HCT116 (cell line): ENCODE measurements at regions not wholly inside any gene's neighbourhood (a gene's known extent, or its start where the extent isn't known, plus 50 kb on each side); places are given as distances from the start of the nearest gene placed in this dataset.

Experiments
- ATAC-seq: fragments of 200-7000 bp; cut with Tn5 transposase; 2 replicates; pipeline ENCODE4 v1.9.1; 2020; ENCODE audit warnings: mild to moderate bottlenecking, moderate library complexity
- BruUV-seq: library from RNA; stranded (reverse); fragments of 400-500 nt; replicated peaks from 2 replicates; lab custom pipeline; 2021; lab: Mats Ljungman, UMichigan
- CTCF ChIA-PET: fragments of 300-600 bp; sonication (Branson Sonifier 250); formaldehyde crosslinking; loops from one replicate; lab custom pipeline; 2021; ENCODE audit warnings: antibody characterized with exemption; lab: Charles Lee
- POLR2A ChIA-PET: fragments of 300-600, 350-600 bp; sonication (Branson Sonifier 250); formaldehyde crosslinking; loops from one replicate; lab custom pipeline; 2021; ENCODE audit warnings: antibody characterized with exemption; lab: Charles Lee
- RAD21 ChIA-PET, 2 experiments: fragments of 300-600 bp; sonication (Branson Sonifier 250); formaldehyde crosslinking; loops; one replicate each; lab custom pipeline; 2023; ENCODE audit warnings: low total read pairs in 2 of 2; ENCODE audit not compliant: uncharacterized antibody in 2 of 2, unreplicated experiment in 2 of 2, low non-redundant PET in 1 of 2; lab: Charles Lee
- DNase-seq: peaks from one replicate; pipeline ENCODE4 v3.0.0-alpha.2; 2010; ENCODE audit warnings: low read depth, low spot score
- H2AFZ ChIP-seq: fragments of 200-600 bp; shearing (Covaris generic), sonication (generic); 2 replicates; pipeline ENCODE4 v1.6.1; 2017; ENCODE audit warnings: low read depth, mixed run types, mixed read lengths, antibody characterized with exemption, low read length; ENCODE audit not compliant: poor library complexity, severe bottlenecking
- H3K27ac ChIP-seq: 2 replicates; pipeline ENCODE4 v1.5.1; 2012; ENCODE audit warnings: low read depth, low read length
- H3K27me3 ChIP-seq: fragments of 200-600 bp; sonication (generic); 2 replicates; pipeline ENCODE4 v1.6.1; 2016; ENCODE audit warnings: mixed run types, low read length, mixed read lengths; ENCODE audit not compliant: insufficient read depth
- H3K36me3 ChIP-seq, 2 experiments: fragments of 200-500 bp in 1 of 2; fragments of 200-600 bp in 1 of 2; sonication (Bioruptor generic) in 1 of 2; sonication (generic) in 1 of 2; 2 replicates each; pipeline versions ENCODE4 v1.5.1 to v1.6.1; 2014 to 2016; ENCODE audit warnings: low read length in 2 of 2, inconsistent platforms in 1 of 2, mixed read lengths in 1 of 2, mixed run types in 1 of 2; ENCODE audit not compliant: insufficient read depth in 2 of 2, control insufficient read depth in 1 of 2
- H3K4me1 ChIP-seq, 2 experiments: fragments of 200-600 bp in 1 of 2; sonication (generic) in 1 of 2; 2 replicates each; pipeline versions ENCODE4 v1.5.1 to v1.6.1; 2012 to 2017; ENCODE audit warnings: low read length in 2 of 2, inconsistent platforms in 1 of 2, mild to moderate bottlenecking in 1 of 2, mixed read lengths in 1 of 2, mixed run types in 1 of 2, moderate library complexity in 1 of 2; ENCODE audit not compliant: insufficient read depth in 2 of 2, control insufficient read depth in 1 of 2
- H3K4me2 ChIP-seq: fragments of 200-600 bp; sonication (generic); 2 replicates; pipeline ENCODE4 v1.6.1; 2017; ENCODE audit warnings: mixed run types, low read length, mixed read lengths
- H3K4me3 ChIP-seq, 2 experiments: fragments of 200-600 bp in 1 of 2; sonication (generic) in 1 of 2; replicated peaks in 1 of 2; 2 replicates each; pipeline ENCODE4 v1.5.1; 2011 to 2016; ENCODE audit warnings: low read length in 2 of 2, control low read depth in 1 of 2, low read depth in 1 of 2, mild to moderate bottlenecking in 1 of 2, mixed read lengths in 1 of 2, mixed run types in 1 of 2
- H3K79me2 ChIP-seq: fragments of 200-600 bp; sonication (generic); 2 replicates; pipeline ENCODE4 v1.6.1; 2017; ENCODE audit warnings: mild to moderate bottlenecking, mixed run types, low read length, moderate library complexity, mixed read lengths; ENCODE audit not compliant: insufficient read depth
- H3K9ac ChIP-seq: fragments of 200-600 bp; sonication (generic); 2 replicates; pipeline ENCODE4 v1.6.1; 2016; ENCODE audit warnings: low read length, mixed read lengths
- H3K9me2 ChIP-seq: fragments of 200-600 bp; sonication (generic), shearing (Covaris generic); 2 replicates; pipeline ENCODE4 v1.6.1; 2017; ENCODE audit warnings: mixed run types, mild to moderate bottlenecking, moderate library complexity; ENCODE audit not compliant: insufficient read depth
- H3K9me3 ChIP-seq, 2 experiments: fragments of 200-500 bp in 1 of 2; fragments of 200-600 bp in 1 of 2; sonication (Bioruptor generic) in 1 of 2; sonication (generic) in 1 of 2; 2 replicates each; pipeline ENCODE4 v1.6.1; 2014 to 2017; ENCODE audit warnings: low read length in 2 of 2, mixed read lengths in 2 of 2, inconsistent platforms in 1 of 2, low read depth in 1 of 2, mild to moderate bottlenecking in 1 of 2, mixed run types in 1 of 2, moderate library complexity in 1 of 2; ENCODE audit not compliant: control insufficient read depth in 1 of 2, insufficient read depth in 1 of 2
- H4K20me1 ChIP-seq: fragments of 200-600 bp; sonication (generic), shearing (Covaris generic); 2 replicates; pipeline ENCODE4 v1.6.1; 2017; ENCODE audit warnings: mixed run types, mild to moderate bottlenecking, moderate library complexity; ENCODE audit not compliant: insufficient read depth
- ATF3 ChIP-seq: IDR thresholded peaks from 2 replicates; pipeline ENCODE4 v1.6.1; 2012
- CBX3 ChIP-seq: IDR thresholded peaks from 2 replicates; pipeline ENCODE4 v1.6.1; 2012; ENCODE audit warnings: low read depth
- EZH2 ChIP-seq: fragments of 200-600 bp; sonication (generic); IDR thresholded peaks from 2 replicates; pipeline ENCODE4 v1.6.1; 2017; ENCODE audit warnings: antibody characterized with exemption, mixed run types
- EZH2phosphoT487 ChIP-seq: fragments of 200-600 bp; IDR thresholded peaks from 2 replicates; pipeline ENCODE4 v1.6.1; 2018; ENCODE audit warnings: antibody characterized with exemption, borderline replicate concordance
- FOSL1 ChIP-seq: IDR thresholded peaks from 2 replicates; pipeline ENCODE4 v1.6.1; 2012; ENCODE audit warnings: low read depth
- JUND ChIP-seq: IDR thresholded peaks from 2 replicates; pipeline ENCODE4 v1.6.1; 2012
- MAX ChIP-seq: IDR thresholded peaks from 2 replicates; pipeline ENCODE4 v1.6.1; 2012
- POLR2A ChIP-seq: IDR thresholded peaks from 2 replicates; pipeline ENCODE4 v1.7.0; 2011; ENCODE audit warnings: borderline replicate concordance; ENCODE audit not compliant: insufficient read depth, insufficient read length; ENCODE audit errors: extremely low read depth
- POLR2AphosphoS5 ChIP-seq: IDR thresholded peaks from 2 replicates; pipeline ENCODE4 v1.6.1; 2011; ENCODE audit warnings: mild to moderate bottlenecking, low read depth, low read length, moderate library complexity
- RAD21 ChIP-seq: IDR thresholded peaks from 2 replicates; pipeline ENCODE4 v1.6.1; 2012; ENCODE audit warnings: low read depth, mild to moderate bottlenecking
- SRF ChIP-seq: IDR thresholded peaks from 2 replicates; pipeline ENCODE4 v1.6.1; 2012; ENCODE audit warnings: low read depth
- YY1 ChIP-seq: IDR thresholded peaks from 2 replicates; pipeline ENCODE4 v1.6.1; 2011; ENCODE audit warnings: low read length, low read depth, moderate library complexity, mild to moderate bottlenecking; ENCODE audit not compliant: insufficient replicate concordance; ENCODE audit errors: extremely low read depth
- ZBTB33 ChIP-seq: IDR thresholded peaks from 2 replicates; pipeline ENCODE4 v1.6.1; 2011; ENCODE audit warnings: mild to moderate bottlenecking, low read length, moderate library complexity; ENCODE audit not compliant: insufficient replicate concordance; ENCODE audit errors: extremely low read depth
- ZFX ChIP-seq: fragments of 450-650 bp; IDR thresholded peaks from 2 replicates; pipeline ENCODE4 v1.6.1; 2017
- intact Hi-C: fragments of 100-400 bp; cut with micrococcal nuclease; formaldehyde crosslinking; loops from 2 replicates; pipeline ENCODE4 v1.10.0; 2022

GRCh38 chr10:63886281-63887022 is 365.3 kb downstream of the REEP3 start:
- no peak overlapping the region for H3K9ac ChIP-seq
- no peaks in the 10 kb centered on the region for H4K20me1 ChIP-seq
- no peaks in the 10 kb centered on the region for H3K9me2 ChIP-seq
- H3K27me3 ChIP-seq, result no peaks in the 10 kb centered on the region
- H3K4me2 ChIP-seq, result peak overlapping the region; percentile 38
- H2AFZ ChIP-seq, result peak overlapping the region; percentile 76
- no peaks in the 10 kb centered on the region for H3K9me3 ChIP-seq
- no peak overlapping the region for H3K4me3 ChIP-seq
- no TSS peak for BruUV-seq
- RAD21 ChIA-PET, result interaction anchor here in 1 of 2 experiments (1.1 kb wide), 1 partner anchor 91 kb away, joined by 3 read pairs; no protein-coding TSS in a partner anchor
- intact Hi-C loops, result no loop called here
- no peak for TF ChIP-seq ATF3
- TF ChIP-seq FOSL1, result no peak
- TF ChIP-seq POLR2AphosphoS5, result no peak
- no peak for TF ChIP-seq ZFX
- peak; percentile 15 for TF ChIP-seq POLR2A
- TF ChIP-seq EZH2, result no peak
- TF ChIP-seq, all 23 proteins: peak for 1
- ChIA-PET CTCF (interaction anchor here (0.7 to 1.5 kb wide), 6 partner anchors 8 to 1292 kb away, joined by 3 to 23 read pairs (median 3); no protein-coding TSS in a partner anchor), POLR2A (no interaction called here)
- ATAC-seq (no peak; the same call in 1 of the 2 replicates), DNase-seq (no peak)
- Histone ChIP-seq H3K27ac (peak overlapping the region; percentile 16; the same call in 1 of the 2 replicates), H3K4me1 (peaks cover 0 to 11% of the 10 kb centered on the region in 2 experiments; a peak in 1 of 4 replicates), H3K79me2 (no peaks in the 10 kb centered on the region), H3K36me3 (no peaks in the 10 kb centered on the region)

GRCh38 chr10:63887023-63887589 is 365.9 kb downstream of the REEP3 start:
- CTCF ChIA-PET, result interaction anchor here (0.7 to 1.5 kb wide), 6 partner anchors 9 to 1293 kb away, joined by 3 to 23 read pairs (median 3); no protein-coding TSS in a partner anchor
- Histone ChIP-seq H3K9me3 (no peaks in the 10 kb centered on the region), H3K9ac (no peak overlapping the region), H3K4me2 (peak overlapping the region; percentile 38), H3K36me3 (no peaks in the 10 kb centered on the region), H3K4me1 (peaks cover 0 to 11% of the 10 kb centered on the region in 2 experiments; a peak in 1 of 4 replicates), H3K9me2 (no peaks in the 10 kb centered on the region), H3K27ac (peak overlapping the region; percentile 16; the same call in 1 of the 2 replicates), H3K4me3 (no peak overlapping the region; a peak in 1 of 4 replicates), H3K79me2 (no peaks in the 10 kb centered on the region), H4K20me1 (no peaks in the 10 kb centered on the region), H2AFZ (peak overlapping the region; percentile 76), H3K27me3 (no peaks in the 10 kb centered on the region)
- intact Hi-C loops, result no loop called here
- POLR2A ChIA-PET, result no interaction called here
- DNase-seq (peak; percentile 71), ATAC-seq (peak; percentile 97)
- RAD21 ChIA-PET, result interaction anchor here in 1 of 2 experiments (1.1 kb wide), 1 partner anchor 90 kb away, joined by 3 read pairs; no protein-coding TSS in a partner anchor
- no TSS peak for BruUV-seq
- TF ChIP-seq POLR2AphosphoS5 (0 out of 2 replicates have a peak, but pooled peaks have one; percentile 15), ATF3 (no peak), JUND (no peak), RAD21 (peak; percentile 31; the same call in 1 of the 2 replicates), POLR2A (no peak), CBX3 (peak; percentile 75; the same call in 1 of the 2 replicates), ZFX (no peak), EZH2phosphoT487 (no peak), YY1 (peak; percentile 57), MAX (peak; percentile 87), ZBTB33 (no peak), SRF (no peak)
